CD4-positive, alpha-beta T cell treated with Interleukin-2 at 100 ng/mL for 4 hours (primary cell): ENCODE measurements at regions not wholly inside any gene's neighbourhood (a gene's known extent, or its start where the extent isn't known, plus 50 kb on each side); places are given as distances from the start of the nearest gene placed in this dataset.

ENCODE experiments used
- DNase-seq: peaks from one replicate; pipeline ENCODE4 v3.0.0-alpha.2; 2020; ENCODE audit warnings: low spot score

- no peak for DNase-seq
Measured at GRCh38 chr3:102235679-102236078, 199.1 kb upstream of the ZPLD1 start.

GRCh38 chr3:102237181-102237580 lies 197.6 kb upstream of the ZPLD1 start:
- DNase-seq: no peak

GRCh38 chr3:102237838-102238237 lies 197.0 kb upstream of the ZPLD1 start:
- DNase-seq: no peak

DNA sequence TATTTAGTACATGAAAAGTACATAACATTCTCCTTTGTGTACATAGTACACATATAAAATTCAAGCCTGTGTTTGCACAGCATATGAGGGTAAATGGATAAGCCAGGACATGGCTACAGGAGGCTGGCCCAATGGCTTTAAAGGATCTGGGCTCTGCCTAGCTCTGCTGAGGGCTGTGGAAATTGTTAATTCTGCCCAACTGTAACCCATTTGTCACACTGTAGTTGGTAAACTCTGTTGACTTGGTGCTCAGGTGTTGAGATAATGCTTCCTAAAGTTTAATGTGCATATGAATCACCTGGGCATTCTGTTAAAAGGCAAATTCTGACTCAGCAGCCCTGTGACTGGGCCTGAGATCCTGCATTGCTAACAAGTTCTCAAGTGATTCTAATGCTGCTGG lies 196.5 kb upstream of the ZPLD1 start:
- DNase-seq: no peak

GRCh38 chr3:102240720-102241119 lies 194.1 kb upstream of the ZPLD1 start:
- DNase-seq: no peak

DNA sequence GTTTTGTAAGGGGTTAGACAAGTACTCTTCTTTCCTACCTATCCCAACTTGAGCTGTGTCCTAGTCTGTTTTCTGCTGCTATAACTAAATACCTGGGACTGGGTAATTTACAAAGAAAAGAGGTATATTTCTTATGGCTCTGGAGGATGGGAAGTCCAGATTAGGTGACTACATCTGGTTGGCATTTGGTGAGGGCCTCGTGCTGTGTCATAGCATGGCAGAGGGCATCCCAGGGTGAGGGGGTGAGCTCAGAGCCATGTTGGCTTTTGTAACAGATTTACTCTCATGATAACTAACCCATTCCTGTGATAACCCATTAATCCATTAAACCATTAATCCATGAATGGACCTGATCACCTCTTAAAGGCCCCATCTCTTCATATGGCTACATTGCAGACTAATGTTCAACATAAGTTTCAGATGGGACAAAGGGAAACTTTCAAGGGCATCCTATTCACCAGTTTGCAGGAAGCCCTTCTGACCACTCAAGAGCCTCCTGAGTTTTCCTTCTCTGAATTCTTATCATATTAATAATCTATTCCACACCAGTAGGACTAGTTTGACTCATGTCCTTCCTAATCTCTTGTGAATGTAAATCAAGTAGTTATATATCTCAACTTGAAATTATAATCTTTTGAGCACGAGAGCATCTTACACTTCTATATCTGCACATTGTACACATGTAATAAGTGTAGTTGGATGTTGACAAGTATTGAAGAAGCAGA lies 185.7 kb upstream of the ZPLD1 start:
- DNase-seq: no peak

- no peak for DNase-seq
Measured at GRCh38 chr3:102255736-102256135, 179.1 kb upstream of the ZPLD1 start.

DNA sequence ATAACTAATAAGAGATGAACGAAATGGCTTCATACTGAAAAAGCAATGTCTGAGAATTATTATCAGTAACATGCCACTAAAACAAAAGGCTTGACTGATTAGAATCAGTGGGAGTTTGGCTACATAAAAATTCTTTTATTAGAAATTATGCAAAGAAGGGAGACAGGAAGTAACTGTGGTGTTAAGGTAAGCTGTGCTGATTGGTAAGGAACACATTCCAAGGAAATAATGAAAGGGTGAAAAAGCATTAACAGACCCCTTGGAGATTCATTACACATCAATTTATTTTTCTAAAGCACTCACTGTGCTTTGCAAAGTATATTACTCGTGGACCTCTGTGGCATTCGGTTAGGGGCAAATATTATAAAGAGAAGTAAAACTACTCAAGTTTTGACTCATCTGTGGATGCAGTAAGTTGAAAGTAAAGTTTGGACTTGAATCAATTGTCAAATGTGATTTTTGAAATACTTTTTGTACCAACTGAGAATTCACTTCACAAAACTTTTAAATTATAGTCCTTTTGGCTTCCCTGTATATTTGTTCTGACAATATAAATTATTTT lies 176.1 kb upstream of the ZPLD1 start:
- DNase-seq: no peak

DNA sequence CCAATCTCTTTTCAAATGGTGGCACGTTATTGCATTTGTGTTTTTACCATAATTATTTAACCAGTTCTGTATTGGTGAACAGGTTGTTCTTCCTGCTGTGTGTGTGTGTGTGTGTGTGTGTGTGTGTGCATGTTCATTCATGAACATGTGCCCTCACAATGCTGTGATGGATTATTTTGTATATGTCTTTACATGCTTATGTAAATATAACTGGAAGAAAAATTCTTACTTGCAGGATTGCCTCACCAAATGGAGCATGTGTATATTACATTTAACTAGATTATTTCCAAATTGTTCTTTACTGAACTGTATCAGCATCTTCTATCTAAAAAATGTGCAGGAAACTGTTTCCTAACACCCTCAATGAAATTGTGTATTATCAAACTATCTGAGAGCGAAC lies 175.2 kb upstream of the ZPLD1 start:
- no peak for DNase-seq

- no peak for DNase-seq
Measured at GRCh38 chr3:102265720-102266119, 169.1 kb upstream of the ZPLD1 start.

- DNase-seq: no peak
Measured at GRCh38 chr3:102269406-102269805, 165.4 kb upstream of the ZPLD1 start.

DNA sequence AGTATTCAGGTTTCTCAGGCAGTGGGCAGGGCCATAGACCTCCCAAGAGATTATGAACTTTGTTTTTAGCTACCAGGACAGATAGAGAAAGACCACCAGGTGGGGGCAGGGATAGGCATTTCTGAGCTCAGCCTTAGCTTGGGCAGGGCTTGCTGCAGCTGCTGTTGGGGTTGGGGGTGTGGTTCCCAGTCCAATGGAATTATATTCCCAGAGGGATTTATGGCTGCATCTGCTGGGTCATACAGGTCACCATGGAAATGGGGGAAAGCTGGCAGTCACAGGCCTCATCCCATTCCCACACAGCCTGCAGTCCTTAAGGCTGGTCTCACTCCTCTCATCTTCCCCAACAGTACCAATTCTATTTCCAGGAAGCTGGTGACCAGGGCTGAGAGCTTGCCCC lies 144.6 kb upstream of the ZPLD1 start:
- DNase-seq: no peak

DNA sequence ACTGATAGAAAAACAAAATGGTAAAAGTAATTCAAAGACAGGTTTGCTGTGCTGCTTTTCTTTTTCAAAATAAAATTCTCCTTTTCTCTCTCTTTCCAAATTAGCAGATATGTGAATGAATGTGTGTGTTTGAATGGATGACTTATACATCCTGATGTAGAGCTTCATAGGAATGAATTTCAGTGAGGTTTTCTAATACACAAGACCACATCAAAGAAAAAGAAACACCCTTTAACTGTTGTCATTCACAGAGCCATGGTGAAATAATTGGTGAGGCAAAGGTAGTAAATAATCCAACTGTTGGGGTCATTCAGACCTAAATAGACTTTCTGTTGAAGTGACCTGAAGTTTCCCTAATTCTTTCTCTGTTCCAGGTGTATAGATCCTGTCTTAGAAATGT lies 139.1 kb upstream of the ZPLD1 start:
- no peak for DNase-seq

GRCh38 chr3:102297072-102297658 lies 137.7 kb upstream of the ZPLD1 start:
- no peak for DNase-seq

GRCh38 chr3:102299125-102299877 lies 135.5 kb upstream of the ZPLD1 start:
- DNase-seq: no peak

DNA sequence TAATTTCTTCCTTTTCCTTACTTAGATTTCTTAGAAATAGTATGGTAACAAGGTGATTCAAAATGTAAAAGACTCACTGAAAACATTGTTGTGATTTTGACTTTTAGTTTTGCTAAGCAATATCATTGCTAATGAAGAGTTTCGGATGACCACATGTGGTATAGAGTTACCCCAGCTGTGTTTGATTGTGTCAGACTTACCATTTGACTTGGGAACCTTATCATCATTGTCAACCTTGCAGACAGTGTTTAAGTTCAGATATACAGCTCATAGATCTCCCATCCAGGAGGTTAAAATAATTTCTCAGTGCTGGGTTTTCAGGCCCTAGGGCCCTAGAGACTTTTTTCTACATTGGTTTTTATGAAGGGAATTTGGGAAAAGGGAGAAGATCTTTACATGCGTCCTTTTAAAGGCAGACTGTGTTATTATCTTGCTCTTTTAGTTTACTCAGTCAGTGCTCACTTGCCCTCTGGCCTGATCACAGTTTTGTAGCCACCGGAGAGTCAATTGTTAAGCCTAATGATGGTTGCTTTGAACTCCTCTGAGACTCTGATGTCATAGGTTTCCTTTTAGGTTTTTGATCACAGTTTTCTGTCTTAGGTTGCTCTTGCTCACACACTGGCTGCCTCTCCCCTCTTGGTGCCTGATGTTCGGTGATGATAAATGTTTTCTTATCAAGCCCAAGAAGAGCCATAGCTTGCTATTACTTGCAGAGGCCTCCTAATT lies 133.5 kb upstream of the ZPLD1 start:
- DNase-seq: no peak

- no peak for DNase-seq
Measured at GRCh38 chr3:102302020-102302419, 132.8 kb upstream of the ZPLD1 start.

DNA sequence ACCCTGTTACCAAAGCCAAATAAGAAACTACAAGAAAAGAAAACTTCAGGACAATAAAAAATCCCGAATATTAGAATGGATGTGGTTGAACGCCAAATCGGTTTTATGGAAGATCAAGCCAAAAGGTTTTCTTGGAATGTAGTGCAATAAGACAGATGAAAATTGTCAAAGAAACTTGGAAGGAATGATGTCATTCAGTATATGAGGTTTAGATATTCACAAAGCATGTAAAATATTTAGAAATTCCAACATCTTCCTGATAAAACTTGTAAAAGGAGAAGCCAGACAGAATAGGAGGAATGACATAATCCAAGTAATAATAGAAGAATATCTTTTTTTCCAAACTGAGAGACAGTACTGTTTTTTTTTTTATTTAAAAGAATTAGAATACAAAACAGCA lies 130.3 kb upstream of the ZPLD1 start:
- DNase-seq: no peak

DNA sequence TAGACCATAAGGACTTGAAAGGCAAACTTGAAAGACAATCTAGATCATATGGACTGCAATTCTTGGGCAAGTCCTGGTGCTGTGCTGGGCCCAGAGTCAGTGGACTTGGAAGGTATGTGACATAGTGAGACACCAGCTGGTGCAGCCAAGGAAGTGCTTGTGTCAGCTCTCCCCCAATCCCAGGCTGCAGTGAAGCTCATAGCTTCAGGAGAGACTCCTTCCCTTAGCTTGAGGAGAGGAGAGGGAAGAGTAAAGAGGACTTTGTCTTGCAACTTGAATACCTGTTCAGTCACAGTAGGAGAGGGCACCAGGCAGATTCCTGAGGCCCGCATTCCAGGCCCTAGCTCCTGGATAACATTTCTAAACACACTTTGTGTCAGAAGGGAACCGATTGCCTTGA lies 127.4 kb upstream of the ZPLD1 start:
- DNase-seq: no peak

DNA sequence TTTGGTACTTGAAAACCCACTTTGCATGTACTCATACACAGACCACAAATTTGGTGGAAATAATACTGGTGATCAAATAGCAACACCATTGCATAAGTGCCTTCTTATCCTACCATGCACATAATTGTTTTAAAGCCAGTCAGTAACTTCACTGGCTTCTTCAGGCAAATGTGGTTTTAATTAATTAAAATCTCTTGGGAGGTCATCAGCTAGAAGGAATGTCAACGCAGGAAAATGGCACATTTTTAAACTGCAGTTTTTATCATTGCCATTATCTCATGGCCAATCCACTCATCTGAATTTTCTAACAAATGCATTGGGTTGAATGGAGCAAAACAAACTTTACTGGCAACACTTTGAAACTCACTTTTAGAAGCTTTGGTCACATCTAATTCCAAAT lies 105.7 kb upstream of the ZPLD1 start:
- no peak for DNase-seq

- no peak for DNase-seq
Measured at GRCh38 chr3:102329561-102329960, 105.3 kb upstream of the ZPLD1 start.

DNA sequence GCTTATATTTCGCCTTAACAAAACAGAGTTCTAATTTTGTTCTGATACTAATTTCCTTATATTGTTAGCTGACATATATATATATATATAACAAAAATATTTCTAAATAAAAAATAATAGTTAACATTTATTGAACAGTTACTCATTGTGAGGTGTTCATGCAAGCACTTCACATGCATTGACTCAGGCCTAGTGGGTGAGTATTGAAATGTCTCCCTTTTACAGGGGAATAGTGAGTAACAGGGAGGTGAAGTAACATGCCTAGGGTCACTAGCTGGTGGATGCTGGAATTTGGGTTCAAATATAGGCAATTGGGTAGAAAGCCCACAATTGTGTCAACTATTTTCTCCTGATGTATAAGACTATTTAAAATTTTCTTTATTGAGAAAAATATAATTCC lies 102.6 kb upstream of the ZPLD1 start:
- DNase-seq: no peak
